ENCODE measurements at regions not wholly inside any gene's neighbourhood (a gene's known extent, or its start where the extent isn't known, plus 50 kb on each side); places are given as distances from the start of the nearest gene placed in this dataset.

- WGBS (ENCODE audit: low lambda C conversion rate), result 0% methylated on average over 1 of the region's 1 CpG
- ChIA-PET CTCF (ENCODE audit: low intra/inter-chr PET ratio, low total read pairs) (no interaction called here), POLR2A (no interaction called here)
- in situ Hi-C loops (cut with HindIII; ENCODE audit: extremely low pct_ligation_motif_present, low pct_unique_long_range_greater_than_20kb) (no loop called here), intact Hi-C loops (cut with micrococcal nuclease; ENCODE audit: unreplicated experiment) (no loop called here)
- no peaks in the 10 kb centered on the region for H3K27me3 ChIP-seq (ENCODE audit: control insufficient read depth in 1 of 2, insufficient read depth in 2 of 2, low read length in 2 of 2)
- no peaks in the 10 kb centered on the region for H4K20me1 ChIP-seq (ENCODE audit: insufficient read depth, low read length)
- no peaks in the 10 kb centered on the region for H3K36me3 ChIP-seq (replicated peaks in 1 of 2; ENCODE audit: control insufficient read depth in 1 of 2, insufficient read depth in 2 of 2, low read length in 2 of 2)
- H3K4me3 ChIP-seq (replicated peaks in 1 of 3; ENCODE audit: insufficient read depth in 1 of 3, low read depth in 2 of 3, low read length in 3 of 3), result no peak overlapping the region
- ATAC-seq (no peak), FAIRE-seq (no peak), DNase-seq (ENCODE audit: low spot score) (no peak)
- H3K79me2 ChIP-seq (ENCODE audit: insufficient read depth, low read length), result no peaks in the 10 kb centered on the region
- BruUV-seq (replicated peaks), result no TSS peak
- no peaks in the 10 kb centered on the region for H3K4me1 ChIP-seq (ENCODE audit: insufficient read depth, low read length)
- H3K9ac ChIP-seq (ENCODE audit: insufficient read depth, low read depth, low read length), result no peak overlapping the region
- H3K4me2 ChIP-seq (ENCODE audit: low read depth, low read length), result no peak overlapping the region
- TF ChIP-seq RNF2 (conservative IDR thresholded peaks at IDR 0.05; ENCODE audit: low read depth) (no peak), RELA (CRISPR knock-in tag; IDR thresholded peaks at IDR 0.05) (no peak), SP1 (IDR thresholded peaks at IDR 0.05) (no peak), SP1 (CRISPR knock-in tag; IDR thresholded peaks at IDR 0.05) (no peak), SP4 (CRISPR knock-in tag; IDR thresholded peaks at IDR 0.05) (no peak), MAFF (IDR thresholded peaks at IDR 0.05; ENCODE audit: low read depth, low read length) (peak; percentile 80), MAFK (conservative IDR thresholded peaks at IDR 0.05 in 1 of 2, IDR thresholded peaks at IDR 0.05 in 1 of 2; ENCODE audit: low read length in 2 of 2) (peak; percentile 62 to 83), MIXL1 (CRISPR knock-in tag; IDR thresholded peaks at IDR 0.05) (no peak), ZNF407 (CRISPR knock-in tag; IDR thresholded peaks at IDR 0.05; ENCODE audit: not compliant biosample characterization) (no peak), THYN1 (CRISPR knock-in tag; IDR thresholded peaks at IDR 0.05; ENCODE audit: borderline replicate concordance, low read depth) (no peak)
- H3K27ac ChIP-seq (ENCODE audit: extremely low read length, insufficient read depth, low read length), result no peak overlapping the region
- no peaks in the 10 kb centered on the region for H3K9me3 ChIP-seq (ENCODE audit: low read length)
- H2AFZ ChIP-seq (ENCODE audit: low read length), result no peak overlapping the region
Observed at GRCh38 chrX:114251575-114251974, 332.3 kb upstream of the HTR2C start.
